Glutamatergic neuron (in vitro differentiated cells): ENCODE measurements at regions not wholly inside any gene's neighbourhood (a gene's known extent, or its start where the extent isn't known, plus 50 kb on each side); places are given as distances from the start of the nearest gene placed in this dataset.

Experiments used
- DNase-seq: peaks from one replicate; pipeline ENCODE4 v3.0.0; 2022
- H3K27ac Mint-ChIP-seq: one replicate; pipeline ENCODE4 v1.8.0; 2020; ENCODE audit warnings: mild to moderate bottlenecking, mixed read lengths, inconsistent platforms; ENCODE audit not compliant: unreplicated experiment
- H3K27me3 Mint-ChIP-seq: one replicate; pipeline ENCODE4 v1.8.0; 2020; ENCODE audit warnings: mild to moderate bottlenecking, moderate library complexity, mixed read lengths, inconsistent platforms; ENCODE audit not compliant: unreplicated experiment
- H3K36me3 Mint-ChIP-seq: one replicate; pipeline ENCODE4 v1.8.0; 2020; ENCODE audit warnings: mild to moderate bottlenecking, mixed read lengths, inconsistent platforms; ENCODE audit not compliant: unreplicated experiment
- H3K4me1 Mint-ChIP-seq: one replicate; pipeline ENCODE4 v1.8.0; 2020; ENCODE audit warnings: mild to moderate bottlenecking, low read depth, mixed read lengths, inconsistent platforms; ENCODE audit not compliant: unreplicated experiment
- H3K4me3 Mint-ChIP-seq: one replicate; pipeline ENCODE4 v1.8.0; 2020; ENCODE audit warnings: mild to moderate bottlenecking, mixed read lengths, inconsistent platforms; ENCODE audit not compliant: unreplicated experiment
- H3K9me3 Mint-ChIP-seq: one replicate; pipeline ENCODE4 v1.8.0; 2020; ENCODE audit warnings: mild to moderate bottlenecking, moderate library complexity, mixed read lengths, inconsistent platforms; ENCODE audit not compliant: unreplicated experiment
- CTCF ChIP-seq: fragments of 200-600 bp; sonication (generic); IDR thresholded peaks from one replicate; pipeline ENCODE4 v1.5.0; 2021; ENCODE audit not compliant: partially characterized antibody, unreplicated experiment

GRCh38 chr3:34066328-34066727, 267.9 kb downstream of the PDCD6IP start:
- Mint-ChIP-seq H3K36me3 (no peaks in the 10 kb centered on the region), H3K9me3 (peaks cover 1% of the 10 kb centered on the region), H3K27me3 (no peaks in the 10 kb centered on the region), H3K4me3 (no peak overlapping the region), H3K4me1 (no peaks in the 10 kb centered on the region), H3K27ac (no peak overlapping the region)
- no peak for TF ChIP-seq CTCF
- no peak for DNase-seq

DNA sequence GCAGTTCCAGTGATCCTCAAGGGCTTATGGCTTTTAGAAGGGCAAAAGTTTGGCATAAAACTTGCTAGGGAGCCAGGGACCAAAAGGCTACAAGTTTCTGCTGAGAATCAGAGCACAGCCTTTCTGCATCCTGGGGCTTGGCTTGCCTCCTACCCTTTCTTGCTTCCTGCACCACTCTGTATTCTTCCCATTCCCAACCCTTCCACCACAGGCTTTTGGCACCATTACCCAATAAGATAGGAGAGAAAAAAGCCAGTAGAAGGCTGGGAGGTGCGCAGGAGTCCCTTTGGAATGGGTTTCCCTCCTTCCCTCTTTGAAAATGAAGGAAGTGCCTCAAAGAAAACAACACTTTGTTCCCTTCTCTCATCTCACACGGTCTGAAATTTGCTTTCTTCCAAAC, 268.6 kb downstream of the PDCD6IP start:
- TF ChIP-seq CTCF: no peak
- peaks cover 1% of the 10 kb centered on the region for H3K9me3 Mint-ChIP-seq
- DNase-seq: no peak
- H3K4me3 Mint-ChIP-seq: no peak overlapping the region
- no peaks in the 10 kb centered on the region for H3K27me3 Mint-ChIP-seq
- H3K36me3 Mint-ChIP-seq: no peaks in the 10 kb centered on the region
- no peaks in the 10 kb centered on the region for H3K4me1 Mint-ChIP-seq
- no peak overlapping the region for H3K27ac Mint-ChIP-seq

- DNase-seq: no peak
- TF ChIP-seq CTCF: no peak
- no peak overlapping the region for H3K27ac Mint-ChIP-seq
- no peaks in the 10 kb centered on the region for H3K36me3 Mint-ChIP-seq
- no peaks in the 10 kb centered on the region for H3K4me1 Mint-ChIP-seq
- no peak overlapping the region for H3K4me3 Mint-ChIP-seq
- no peaks in the 10 kb centered on the region for H3K9me3 Mint-ChIP-seq
- H3K27me3 Mint-ChIP-seq: no peaks in the 10 kb centered on the region
Measured at GRCh38 chr3:34067536-34068051, 269.2 kb downstream of the PDCD6IP start.

- H3K4me1 Mint-ChIP-seq: no peaks in the 10 kb centered on the region
- H3K4me3 Mint-ChIP-seq: no peak overlapping the region
- H3K27ac Mint-ChIP-seq: no peak overlapping the region
- no peaks in the 10 kb centered on the region for H3K36me3 Mint-ChIP-seq
- no peaks in the 10 kb centered on the region for H3K9me3 Mint-ChIP-seq
- no peaks in the 10 kb centered on the region for H3K27me3 Mint-ChIP-seq
- DNase-seq: no peak
- TF ChIP-seq CTCF: no peak
Measured at GRCh38 chr3:34068505-34068904, 270.1 kb downstream of the PDCD6IP start.

GRCh38 chr3:34070831-34071585, 272.6 kb downstream of the PDCD6IP start:
- TF ChIP-seq CTCF: no peak
- Mint-ChIP-seq H3K9me3 (no peaks in the 10 kb centered on the region), H3K36me3 (no peaks in the 10 kb centered on the region), H3K4me3 (no peak overlapping the region), H3K27ac (no peak overlapping the region), H3K4me1 (no peaks in the 10 kb centered on the region), H3K27me3 (no peaks in the 10 kb centered on the region)
- DNase-seq: no peak
